Limb (tissue), 2 donors: ENCODE measurements at regions not wholly inside any gene's neighbourhood (a gene's known extent, or its start where the extent isn't known, plus 50 kb on each side); places are given as distances from the start of the nearest gene placed in this dataset.

Experiments
- DNase-seq, 2 donors: peaks; one replicate each; pipeline ENCODE4 v3.0.0-alpha.2; 2016; ENCODE audit errors: extremely low spot score in 2 of 2

GRCh38 chr15:97146929-97147870 lies 813.3 kb upstream of the ARRDC4 start:
- no peak for DNase-seq

GRCh38 chr15:97153356-97153965 lies 807.0 kb upstream of the ARRDC4 start:
- peak in 1 of 2 donors; percentile 3 for DNase-seq

GRCh38 chr15:97156739-97157265 lies 803.7 kb upstream of the ARRDC4 start:
- DNase-seq = no peak

GRCh38 chr15:97162805-97163495 lies 797.6 kb upstream of the ARRDC4 start:
- no peak for DNase-seq

GRCh38 chr15:97165205-97165604 lies 795.3 kb upstream of the ARRDC4 start:
- DNase-seq = no peak

- DNase-seq = no peak
These were observed 791.6 kb upstream of the ARRDC4 start for GRCh38 chr15:97168704-97169475.

GRCh38 chr15:97171556-97171955 lies 788.9 kb upstream of the ARRDC4 start:
- DNase-seq = no peak

GRCh38 chr15:97174886-97175540 lies 785.5 kb upstream of the ARRDC4 start:
- no peak for DNase-seq

GRCh38 chr15:97177151-97177577 lies 783.3 kb upstream of the ARRDC4 start:
- DNase-seq = peak; percentile 2 to 49

GRCh38 chr15:97182581-97182980 lies 777.9 kb upstream of the ARRDC4 start:
- DNase-seq = no peak

GRCh38 chr15:97189162-97189780 lies 771.2 kb upstream of the ARRDC4 start:
- no peak for DNase-seq

- no peak for DNase-seq
These were observed 765.8 kb upstream of the ARRDC4 start for GRCh38 chr15:97194750-97195149.

- DNase-seq = no peak
These were observed 764.2 kb upstream of the ARRDC4 start for GRCh38 chr15:97196048-97197014.

GRCh38 chr15:97199393-97200051 lies 761.0 kb upstream of the ARRDC4 start:
- DNase-seq = no peak

GRCh38 chr15:97200161-97200560 lies 760.3 kb upstream of the ARRDC4 start:
- no peak for DNase-seq

GRCh38 chr15:97210277-97210676 lies 750.2 kb upstream of the ARRDC4 start:
- no peak for DNase-seq

GRCh38 chr15:97215629-97216028 lies 744.9 kb upstream of the ARRDC4 start:
- no peak for DNase-seq

GRCh38 chr15:97224191-97224641 lies 736.3 kb upstream of the ARRDC4 start:
- no peak for DNase-seq
